ENCODE measurements at regions not wholly inside any gene's neighbourhood (a gene's known extent, or its start where the extent isn't known, plus 50 kb on each side); places are given as distances from the start of the nearest gene placed in this dataset.
A peak's percentile ranks its signal among the peaks of the same experiment; 100 is the strongest.
"Not testable (repeated sequence)": the region's sequence is repeated elsewhere in the genome, so short reads cannot be mapped to it uniquely, and the experiment has no call there.

GRCh38 chr18:73045037-73045436 is 177.2 kb upstream of the NETO1 start:
- DNase-seq = no peak

GRCh38 chr18:73043611-73044010 is 175.8 kb upstream of the NETO1 start:
- no peak for DNase-seq

DNA sequence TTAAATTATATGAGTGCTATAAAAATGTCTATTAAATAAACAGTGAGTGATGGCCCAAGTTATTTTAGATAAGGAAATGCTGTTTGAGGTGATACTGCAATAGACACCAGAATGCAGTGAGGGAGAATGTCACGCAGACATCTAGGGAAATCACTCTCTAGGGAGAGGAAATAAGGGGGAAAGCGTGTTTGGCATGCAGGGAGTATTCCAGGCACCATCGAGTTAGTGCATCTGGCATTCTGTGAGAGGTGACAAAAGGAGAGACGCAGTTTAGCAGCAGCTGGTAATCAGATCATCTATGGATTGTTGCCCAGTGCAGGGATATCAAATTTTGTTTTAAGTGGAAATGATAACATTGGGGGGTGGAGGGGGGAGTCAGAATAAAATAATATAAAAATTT is 175.4 kb upstream of the NETO1 start:
- DNase-seq = peak; percentile 25

DNA sequence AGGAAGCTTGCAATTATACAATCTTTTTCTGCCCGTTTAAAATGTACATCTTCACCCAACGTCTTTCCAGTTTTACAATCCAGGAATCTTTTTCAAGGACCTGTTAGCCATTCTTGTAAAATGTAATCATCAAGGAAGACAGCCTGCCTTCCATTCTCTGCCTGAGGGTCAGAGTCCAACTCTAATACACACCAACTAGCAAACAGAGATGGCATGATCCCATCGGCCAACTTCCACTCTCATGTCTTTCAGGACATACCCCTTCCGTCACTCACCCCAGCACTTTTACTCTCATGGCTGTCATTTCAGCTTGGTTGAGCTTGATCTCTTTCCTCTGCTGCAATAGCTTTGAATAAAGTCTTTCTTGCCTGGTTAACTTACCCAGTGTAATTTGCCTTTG is 172.5 kb upstream of the NETO1 start:
- DNase-seq = no peak

- DNase-seq = no peak
Measured at GRCh38 chr18:73038336-73038735, 170.5 kb upstream of the NETO1 start.

DNA sequence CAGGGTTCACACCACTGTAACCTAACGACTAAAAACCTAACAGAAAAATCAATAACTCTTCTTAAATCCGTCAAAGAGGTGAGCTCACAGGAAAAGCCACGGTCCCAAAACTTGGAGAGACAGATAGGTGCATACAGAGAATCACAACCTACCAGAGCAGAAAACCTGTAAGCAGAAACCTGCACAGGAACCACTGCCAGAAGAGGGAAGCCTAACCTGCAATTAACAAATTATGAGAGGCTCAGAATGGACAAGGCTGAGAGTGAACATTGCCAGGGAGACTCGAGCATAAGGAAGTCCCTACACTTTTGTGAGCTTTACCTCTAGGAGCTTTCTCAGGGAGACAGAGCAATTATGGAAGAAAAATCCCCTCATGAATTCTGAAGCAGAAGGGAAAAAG is 156.2 kb upstream of the NETO1 start:
- DNase-seq = no peak

GRCh38 chr18:73009691-73010090 is 141.9 kb upstream of the NETO1 start:
- DNase-seq = no peak

DNA sequence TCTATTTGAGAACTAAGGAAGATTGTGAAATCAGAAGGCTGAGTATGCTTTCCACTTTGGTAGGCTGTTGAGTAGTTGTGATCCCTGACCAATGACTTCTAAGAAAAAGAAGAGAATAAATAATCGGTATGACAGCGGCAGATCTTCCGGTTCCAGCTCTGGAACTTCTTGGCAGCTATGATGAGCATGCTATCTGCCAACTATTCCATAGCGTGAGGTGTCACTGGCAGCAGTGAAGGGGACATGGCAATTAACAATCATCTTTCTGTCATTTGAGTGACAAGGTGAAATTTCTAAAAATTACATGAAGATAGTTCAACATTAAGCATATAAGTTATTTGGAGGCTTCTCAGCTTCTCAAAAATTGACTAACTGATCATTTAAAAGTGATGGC is 140.1 kb upstream of the NETO1 start:
- no peak for DNase-seq

- DNase-seq = no peak
Measured at GRCh38 chr18:73007195-73007914, 139.6 kb upstream of the NETO1 start.

DNA sequence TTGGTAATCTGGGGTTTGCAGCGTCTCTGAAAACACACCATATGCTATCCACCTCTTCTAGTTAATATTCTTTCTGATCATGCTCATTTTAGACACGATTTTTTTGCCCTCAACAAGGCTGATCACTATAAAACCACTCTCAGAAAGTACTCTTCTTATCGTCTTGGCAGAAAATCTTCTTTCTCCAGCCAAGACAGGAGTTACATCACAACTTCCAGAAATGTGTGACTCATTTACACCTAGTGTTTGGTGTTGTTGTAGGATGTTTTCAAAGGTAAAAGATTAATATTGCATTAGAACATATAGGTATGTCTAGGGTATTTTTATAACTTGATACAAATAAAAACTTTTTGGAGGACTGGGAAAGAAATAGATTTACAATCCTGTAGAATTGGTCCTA is 138.5 kb upstream of the NETO1 start:
- DNase-seq = no peak

GRCh38 chr18:73004260-73004659 is 136.5 kb upstream of the NETO1 start:
- DNase-seq = no peak

GRCh38 chr18:72999971-73000607 is 132.3 kb upstream of the NETO1 start:
- DNase-seq = no peak

- DNase-seq = no peak
Measured at GRCh38 chr18:72995558-72995957, 127.8 kb upstream of the NETO1 start.

- DNase-seq = no peak
Measured at GRCh38 chr18:72993250-72993649, 125.5 kb upstream of the NETO1 start.

DNA sequence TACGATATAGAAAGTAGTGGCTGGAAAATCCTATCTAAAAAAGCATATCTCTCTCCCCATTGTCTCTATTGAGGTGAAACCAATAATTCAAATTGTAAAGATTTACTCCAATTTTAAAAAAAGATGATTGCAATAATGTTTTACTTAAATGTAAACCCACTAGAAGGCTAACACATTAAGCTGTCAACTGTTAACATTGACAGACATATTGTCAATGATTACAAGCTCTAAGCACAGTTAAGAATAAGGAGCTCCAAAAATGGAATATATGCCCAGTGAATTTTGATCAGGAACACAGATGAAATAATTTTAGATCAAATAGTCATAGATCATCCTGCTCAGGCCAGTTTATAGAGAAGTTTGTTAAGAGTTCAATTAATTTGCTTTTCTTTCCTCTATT is 123.6 kb upstream of the NETO1 start:
- DNase-seq = no peak

DNA sequence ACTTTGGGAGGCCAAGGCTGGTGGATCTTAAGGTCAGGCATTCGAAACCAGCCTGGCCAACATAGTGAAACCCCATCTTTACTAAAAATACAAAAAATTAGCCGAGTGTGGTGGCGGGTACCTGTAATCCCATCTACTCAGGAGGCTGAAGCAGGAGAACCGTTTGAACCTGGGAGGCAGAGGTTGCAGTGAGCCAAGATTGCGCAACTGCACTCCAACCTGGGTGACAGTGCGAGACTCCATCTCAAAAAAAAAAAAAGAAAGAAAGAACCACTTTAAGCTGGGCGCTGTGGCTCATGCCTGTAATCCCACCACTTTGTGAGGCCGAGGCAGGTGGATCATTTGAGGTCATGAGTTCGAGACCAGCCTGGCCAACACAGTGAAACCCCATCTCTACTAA is 119.8 kb upstream of the NETO1 start:
- DNase-seq = not testable (repeated sequence)

DNA sequence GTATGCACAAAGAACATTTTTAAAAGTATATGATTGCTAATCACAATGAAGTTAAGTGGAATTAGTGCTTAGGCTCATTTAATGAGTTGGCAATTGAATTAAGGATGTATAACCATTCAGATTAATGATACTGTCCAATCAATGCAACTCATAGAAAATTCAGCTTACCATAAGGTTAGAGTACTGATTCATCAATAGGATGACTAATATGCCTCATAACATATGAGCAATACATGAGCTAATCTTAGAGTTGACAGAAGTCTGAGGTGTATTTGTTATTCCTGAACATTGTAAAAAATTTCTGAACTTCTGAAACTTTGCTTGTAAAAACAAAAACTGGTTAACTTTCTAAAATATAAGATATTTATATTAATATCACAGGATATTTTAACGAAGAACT is 118.3 kb upstream of the NETO1 start:
- no peak for DNase-seq

GRCh38 chr18:72985686-72986085 is 117.9 kb upstream of the NETO1 start:
- no peak for DNase-seq

- no peak for DNase-seq
Measured at GRCh38 chr18:72984290-72984689, 116.5 kb upstream of the NETO1 start.

GRCh38 chr18:72973841-72974240 is 106.1 kb upstream of the NETO1 start:
- DNase-seq = no peak

- DNase-seq = no peak
Measured at GRCh38 chr18:72965616-72966015, 97.8 kb upstream of the NETO1 start.

- not testable (repeated sequence) for DNase-seq
Measured at GRCh38 chr18:72958195-72958594, 90.4 kb upstream of the NETO1 start.

DNA sequence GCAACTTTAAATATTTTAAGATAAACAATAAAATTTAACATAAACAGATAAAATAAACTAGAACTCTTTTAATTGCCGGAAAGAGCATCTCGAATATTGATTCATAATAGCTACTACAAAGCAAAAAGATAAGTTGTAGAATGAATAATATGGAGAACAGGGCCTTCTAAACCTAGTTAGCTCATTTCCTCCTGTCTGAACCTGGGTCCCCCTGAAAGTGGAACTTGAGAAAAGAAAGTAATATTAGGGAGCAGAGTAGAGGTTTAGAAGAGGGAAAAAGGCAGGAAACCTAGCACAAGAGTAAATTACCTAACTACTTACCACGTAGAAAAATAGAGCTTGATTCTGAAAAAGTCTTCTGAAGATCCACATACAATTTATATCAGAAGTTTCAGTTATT is 80.7 kb upstream of the NETO1 start:
- no peak for DNase-seq

DNA sequence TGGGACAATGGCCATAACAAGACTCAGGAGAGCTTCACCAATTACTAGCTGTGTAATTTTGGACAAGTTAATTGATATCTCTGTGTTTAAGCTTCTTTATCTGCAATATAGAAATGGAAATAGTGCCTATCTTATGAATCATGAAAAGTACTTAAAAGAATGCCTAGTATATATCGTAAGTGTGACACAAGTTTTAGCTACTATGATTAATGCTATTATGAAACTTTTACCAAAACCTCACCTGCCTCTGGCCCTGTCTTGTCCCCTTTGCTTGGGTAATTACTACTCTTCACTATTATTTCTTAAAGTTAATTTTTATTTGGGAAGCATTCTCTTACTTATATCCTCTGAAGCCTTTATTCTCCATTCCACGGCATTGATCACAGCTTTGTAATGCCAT is 75.0 kb upstream of the NETO1 start:
- no peak for DNase-seq

DNA sequence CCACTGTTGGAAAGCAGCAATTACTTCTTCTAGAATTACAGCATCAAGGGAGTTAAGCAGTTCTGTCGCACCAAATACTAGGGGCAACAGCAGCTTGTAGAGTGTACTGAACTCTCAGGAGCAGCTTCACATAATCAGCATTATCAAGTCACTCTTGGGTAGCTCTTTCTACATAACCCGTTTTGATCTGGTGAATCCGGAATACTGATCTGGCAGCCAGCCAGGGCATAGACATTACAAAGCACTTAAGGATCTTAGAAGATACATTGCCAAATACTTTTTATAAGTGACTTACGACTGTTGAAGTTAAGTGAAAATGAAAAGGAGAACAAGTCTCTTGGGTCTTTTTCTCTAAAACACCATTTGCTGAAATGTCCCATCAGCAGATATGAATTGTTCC is 73.2 kb upstream of the NETO1 start:
- no peak for DNase-seq
